ENCODE measurements at regions not wholly inside any gene's neighbourhood (a gene's known extent, or its start where the extent isn't known, plus 50 kb on each side); places are given as distances from the start of the nearest gene placed in this dataset.
"Not testable (repeated sequence)": the region's sequence is repeated elsewhere in the genome, so short reads cannot be mapped to it uniquely, and the experiment has no call there.

DNA sequence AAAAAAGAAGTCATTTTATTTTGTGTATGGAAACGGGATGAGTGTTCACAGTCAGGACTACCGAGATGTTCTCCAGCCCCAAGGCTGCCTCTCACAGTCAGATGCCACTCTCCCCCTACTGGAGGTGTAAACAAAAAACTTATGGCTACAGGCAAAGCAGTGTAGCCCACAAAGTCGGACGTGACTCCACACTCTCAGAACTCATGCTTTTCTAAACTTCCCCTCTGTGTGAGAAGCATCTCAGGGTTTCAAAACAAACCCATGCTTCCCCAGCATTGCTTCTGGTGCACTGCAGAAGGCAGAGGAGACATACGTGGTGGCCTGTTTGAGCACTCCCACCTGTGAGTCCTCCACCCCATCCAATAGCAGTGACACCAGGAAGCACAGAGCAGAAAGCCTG, 580.3 kb downstream of the BNC2 start:
- DNase-seq = no peak

DNA sequence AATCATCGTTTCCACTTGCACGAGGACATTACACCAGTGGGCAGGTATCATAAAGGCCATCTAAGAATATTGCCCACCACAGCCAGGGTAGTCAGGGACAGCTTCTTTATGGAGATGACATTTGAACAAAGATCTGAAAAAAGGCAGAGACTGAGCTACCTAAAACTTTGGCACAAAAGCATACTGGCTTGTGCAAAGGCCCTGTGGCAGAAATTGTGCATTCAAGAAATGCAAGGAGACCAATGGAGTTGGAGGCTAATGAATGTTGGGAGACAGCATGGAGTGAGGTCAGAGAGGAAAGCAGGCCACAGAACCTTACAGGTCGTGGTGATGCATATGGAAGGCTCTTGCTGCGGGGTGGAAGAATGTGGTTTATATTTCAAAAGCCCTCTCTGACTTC, 578.5 kb downstream of the BNC2 start:
- no peak for DNase-seq

DNA sequence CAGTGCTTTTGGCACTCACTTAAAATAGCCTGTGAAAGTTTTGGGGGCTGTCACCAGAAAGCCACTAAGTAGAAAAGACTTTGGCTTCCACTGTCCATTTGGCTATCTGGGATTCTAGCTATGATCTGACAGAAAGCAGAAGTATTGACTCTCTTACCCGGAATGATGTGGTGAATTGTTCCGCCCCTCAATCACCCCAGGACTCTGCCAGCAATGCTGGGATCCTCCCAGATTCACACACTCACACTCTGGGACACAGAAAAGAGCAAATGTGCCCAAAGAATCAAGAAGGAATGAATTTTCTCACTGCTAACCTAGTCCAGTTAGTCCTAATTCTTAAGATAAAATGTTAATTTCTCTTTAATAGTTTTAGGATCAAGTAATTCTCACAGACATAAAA, 576.9 kb downstream of the BNC2 start:
- no peak for DNase-seq

DNA sequence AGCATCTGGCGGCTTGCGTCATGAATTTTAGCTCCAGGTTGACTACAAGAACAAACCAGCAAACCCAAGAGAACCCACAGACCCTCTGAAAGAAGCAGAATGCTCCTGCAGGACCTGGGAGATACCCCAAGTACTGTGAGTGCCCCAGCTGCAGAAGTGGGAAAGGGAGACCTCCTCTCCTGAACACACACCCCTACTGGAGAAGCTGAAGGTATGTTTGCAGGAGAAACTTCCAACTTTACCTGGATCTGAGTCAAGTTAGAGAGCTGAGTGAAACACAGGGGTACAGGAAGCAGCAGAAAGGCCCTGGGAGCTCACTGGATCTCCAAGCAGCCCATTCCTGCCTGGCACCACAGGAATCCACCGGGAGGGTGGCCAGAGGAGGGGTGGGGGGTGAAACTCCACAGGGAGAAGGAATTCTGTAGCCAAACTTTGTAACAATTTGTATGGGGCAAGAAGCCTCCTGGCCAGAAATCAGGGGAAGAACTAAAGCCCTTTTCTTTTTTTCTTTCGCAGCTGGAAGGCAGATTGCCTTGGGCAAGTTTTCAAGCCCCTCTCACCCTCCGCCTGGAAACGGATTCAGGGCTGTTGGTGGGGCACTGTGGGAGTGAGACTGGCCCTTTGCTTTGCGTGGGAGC, 576.2 kb downstream of the BNC2 start:
- no peak for DNase-seq

DNA sequence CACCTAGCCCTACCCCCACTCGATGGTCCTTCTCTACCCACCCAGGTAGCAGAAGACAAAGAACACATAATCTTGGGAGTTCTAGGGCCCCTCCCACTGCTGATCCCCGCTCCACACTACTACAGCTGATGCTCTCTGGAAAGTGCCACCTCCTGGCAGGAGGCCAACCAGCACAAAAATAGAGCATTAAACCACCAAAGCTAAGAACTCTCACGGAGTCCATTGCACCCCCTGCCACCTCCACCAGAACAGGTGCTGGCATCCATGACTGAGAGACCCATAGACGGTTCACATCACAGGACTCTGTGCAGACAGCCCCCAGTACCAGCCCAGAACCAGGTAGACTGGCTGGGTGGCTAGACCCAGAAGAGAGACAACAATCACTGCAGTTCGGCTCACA, 575.5 kb downstream of the BNC2 start:
- DNase-seq = not testable (repeated sequence)

DNA sequence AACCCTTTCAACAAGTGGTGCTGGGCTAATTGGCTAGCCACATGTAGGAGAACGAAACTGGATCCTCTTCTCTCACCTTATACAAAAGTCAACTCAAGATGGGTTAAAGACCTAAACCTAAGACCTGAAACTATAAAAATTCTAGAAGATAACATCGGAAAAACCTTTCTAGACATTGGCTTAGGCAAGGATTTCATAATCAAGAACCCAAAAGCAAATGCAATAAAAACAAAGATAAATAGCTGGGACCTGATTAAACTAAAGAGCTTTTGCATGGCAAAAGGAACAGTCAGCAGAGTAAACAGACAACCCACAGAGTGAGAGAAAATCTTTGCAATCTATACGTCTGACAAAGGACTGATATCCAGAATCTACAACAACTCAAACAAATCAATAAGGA, 571.1 kb downstream of the BNC2 start:
- DNase-seq = not testable (repeated sequence)

DNA sequence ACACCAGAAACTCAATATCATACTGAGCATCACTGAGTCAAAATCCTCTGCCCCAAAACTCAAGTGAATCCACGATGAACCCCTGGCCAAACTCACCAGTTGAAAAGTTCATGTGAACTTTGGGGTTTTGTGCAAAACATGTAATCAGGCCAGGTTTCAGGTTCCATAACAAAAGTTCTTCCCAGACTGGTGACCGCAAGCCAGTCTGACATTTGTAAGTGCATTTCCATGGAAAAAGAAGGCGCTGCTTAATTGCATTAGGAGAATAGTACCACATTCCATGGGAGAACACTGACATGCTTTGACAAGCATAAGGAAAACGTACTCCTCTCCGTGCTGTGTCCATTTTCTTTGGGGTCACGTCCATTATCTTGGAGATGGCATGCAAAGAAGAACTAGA, 567.0 kb downstream of the BNC2 start:
- no peak for DNase-seq

DNA sequence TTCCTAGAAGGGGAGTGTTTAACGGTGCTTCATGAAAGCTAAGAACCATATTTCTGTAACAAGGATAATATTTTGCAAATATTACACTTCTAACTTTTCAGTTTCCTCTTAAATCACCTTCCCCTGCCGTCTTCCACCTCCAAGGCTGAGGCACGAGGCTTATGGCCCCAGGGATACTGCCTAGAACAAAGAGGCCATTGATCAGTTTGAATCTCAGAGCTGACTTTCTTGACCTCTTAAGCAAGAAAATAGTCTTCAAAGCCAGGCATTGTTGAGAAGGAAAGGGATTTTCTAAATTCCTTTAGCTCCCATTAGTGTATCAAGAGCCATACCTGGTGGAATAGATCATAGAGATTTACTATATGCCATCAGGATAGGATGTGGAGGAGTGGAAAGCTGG, 566.2 kb downstream of the BNC2 start:
- DNase-seq = no peak

DNA sequence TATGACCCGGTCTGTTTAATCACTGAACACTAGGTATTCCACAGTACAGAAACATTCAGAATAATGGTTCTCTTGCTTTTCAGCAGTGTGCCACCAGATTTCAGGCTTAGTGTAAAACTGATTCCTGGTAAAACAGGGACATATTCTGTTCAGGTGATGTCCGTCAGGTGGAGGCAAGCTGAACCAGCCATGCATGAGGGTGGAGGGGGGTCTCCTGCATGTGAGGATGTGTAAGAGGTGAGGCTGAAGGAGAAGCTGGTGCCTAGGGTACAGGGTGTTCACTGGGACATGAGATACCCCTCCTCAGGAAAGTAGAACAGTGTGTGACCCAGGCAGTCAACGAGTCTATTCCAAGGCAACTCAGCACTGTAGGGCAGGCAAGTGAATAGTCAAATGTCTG, 563.9 kb downstream of the BNC2 start:
- DNase-seq = no peak

DNA sequence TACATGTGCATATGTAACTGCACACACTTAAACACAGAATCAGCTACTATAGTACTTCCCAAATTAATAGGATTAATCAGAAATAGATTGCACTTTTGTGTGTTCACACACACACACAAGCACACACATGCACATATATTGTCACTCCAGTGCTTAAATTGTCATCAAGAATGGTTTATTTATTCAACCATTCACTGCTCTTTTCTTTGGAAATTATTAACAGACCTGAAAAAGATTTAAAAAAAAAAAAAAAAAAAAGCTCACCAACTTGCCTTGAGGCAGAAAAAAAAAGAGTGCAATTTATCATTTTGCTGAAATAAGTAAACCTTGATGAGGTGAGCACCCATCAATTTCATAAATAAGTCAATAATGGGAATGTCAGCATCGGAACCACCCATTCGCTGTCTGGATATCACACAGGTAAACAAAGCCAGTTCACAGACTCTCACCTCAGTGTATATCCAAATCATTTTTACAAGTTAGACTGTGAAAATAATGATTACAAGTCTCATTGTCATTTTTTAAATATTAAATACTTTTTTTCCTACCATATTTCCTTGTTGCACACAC, 562.8 kb downstream of the BNC2 start:
- no peak for DNase-seq

DNA sequence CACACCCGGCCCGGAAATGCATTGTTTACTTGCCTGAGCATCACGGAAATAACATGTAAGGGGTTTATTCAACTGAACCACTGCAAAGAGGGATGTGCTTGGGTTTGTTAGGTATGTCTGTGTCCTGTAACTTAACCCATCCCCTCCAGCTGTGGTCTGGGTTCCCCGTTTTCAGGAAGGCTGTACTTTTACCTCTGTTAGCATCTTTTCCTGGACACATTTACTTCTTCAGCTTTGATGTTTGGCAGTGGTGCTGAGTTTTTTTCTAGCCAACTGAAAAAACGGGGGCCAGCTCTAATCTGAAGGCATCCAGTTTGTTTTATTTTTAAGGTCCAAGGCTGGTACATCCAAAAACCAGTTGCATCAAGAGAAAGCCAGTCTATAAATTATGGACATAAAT, 561.8 kb downstream of the BNC2 start:
- DNase-seq = no peak

DNA sequence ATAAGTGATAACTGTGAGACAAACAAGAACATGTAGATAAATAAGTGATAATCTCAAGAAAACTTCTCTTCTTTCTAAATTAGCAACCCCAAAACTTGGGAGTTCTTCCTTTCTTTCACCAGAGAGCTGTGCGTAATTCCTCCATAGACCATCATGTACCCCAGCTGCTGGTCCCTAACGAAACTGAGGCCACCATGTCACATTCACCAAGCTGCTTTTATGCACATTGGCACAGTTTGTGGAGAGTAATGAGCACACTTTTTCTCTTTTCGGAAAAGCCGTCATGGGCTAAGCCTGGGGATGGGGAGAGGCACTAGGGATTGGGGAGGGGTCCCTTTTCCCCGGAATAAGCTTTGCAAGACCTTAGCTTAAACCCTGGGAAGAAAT, 561.4 kb downstream of the BNC2 start:
- DNase-seq = no peak

DNA sequence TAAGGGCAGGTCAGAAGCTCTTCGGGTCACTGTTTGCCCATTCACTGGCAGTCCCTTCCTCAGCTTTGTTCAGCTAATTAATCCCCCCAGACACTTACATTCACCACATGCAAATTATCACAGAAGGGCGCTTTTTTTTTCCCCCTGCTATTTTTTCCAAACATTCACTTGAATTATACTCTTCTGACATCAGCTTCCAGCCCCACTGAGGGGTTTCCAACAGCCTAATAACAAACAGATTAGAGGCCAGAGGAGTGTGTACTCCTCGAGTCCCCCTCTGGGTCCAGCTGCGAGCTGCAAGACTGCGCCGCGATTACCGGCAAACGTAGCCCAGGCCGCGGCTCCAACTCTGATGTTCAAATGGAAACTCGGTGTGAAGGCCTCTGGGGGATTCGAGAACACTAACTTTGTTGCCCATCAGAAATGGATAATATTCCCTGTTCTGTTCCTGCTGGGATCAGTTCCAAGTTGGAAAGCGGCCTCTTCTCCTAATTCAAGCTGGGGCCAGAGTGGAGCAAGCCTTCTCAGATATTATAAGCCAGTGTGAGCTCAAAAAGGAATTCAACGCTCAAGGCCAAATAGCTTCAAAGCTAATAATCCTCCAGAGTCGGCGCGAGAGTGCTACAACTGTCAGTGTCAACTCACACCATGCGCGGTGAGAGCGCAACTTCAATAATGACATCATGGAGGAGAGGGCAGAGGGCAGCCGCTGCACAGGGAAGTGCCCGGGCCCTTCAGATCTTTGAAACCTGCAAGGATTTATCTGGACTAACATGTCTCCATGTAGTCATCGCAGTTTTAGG, 560.8 kb downstream of the BNC2 start:
- DNase-seq = no peak

DNA sequence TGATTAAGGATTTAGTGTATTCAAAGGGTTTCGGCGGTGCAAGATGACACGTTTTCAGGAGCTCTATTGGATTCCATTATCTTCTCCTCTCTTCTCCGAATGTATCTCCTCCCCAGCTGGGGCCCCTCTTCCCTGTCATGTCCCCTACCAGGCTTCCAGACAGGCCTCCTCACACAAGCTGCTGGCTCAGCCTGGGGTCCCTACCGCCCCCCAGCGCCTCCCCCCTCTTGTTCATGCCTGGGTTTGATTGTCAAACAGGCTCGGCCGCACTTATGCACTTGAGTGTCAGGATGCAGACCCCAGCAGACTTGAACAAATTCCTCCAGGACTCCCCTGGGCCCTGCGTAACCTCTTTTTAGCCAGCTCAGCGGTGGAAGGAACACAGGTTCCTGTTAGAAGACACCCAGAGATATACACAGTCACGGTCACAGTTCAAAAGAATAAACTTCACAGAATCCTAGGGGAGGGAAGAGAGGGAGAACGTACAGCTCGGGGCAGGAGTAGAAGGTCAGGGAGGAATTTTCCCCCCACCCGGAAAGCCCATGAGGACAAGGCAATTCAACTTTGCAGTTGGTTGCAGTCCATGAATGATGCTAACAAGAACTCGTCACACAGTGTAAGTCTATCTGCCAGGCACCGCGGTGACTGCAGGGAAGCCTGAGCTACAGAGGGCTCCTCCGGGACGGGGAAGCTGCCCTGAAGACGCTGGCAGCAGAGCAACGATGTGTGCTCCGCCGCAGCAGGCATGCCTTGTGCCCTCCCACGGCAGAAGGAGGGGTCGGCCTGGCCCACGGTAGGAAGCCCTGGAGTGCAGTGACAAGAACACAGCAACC, 560.0 kb downstream of the BNC2 start:
- no peak for DNase-seq

DNA sequence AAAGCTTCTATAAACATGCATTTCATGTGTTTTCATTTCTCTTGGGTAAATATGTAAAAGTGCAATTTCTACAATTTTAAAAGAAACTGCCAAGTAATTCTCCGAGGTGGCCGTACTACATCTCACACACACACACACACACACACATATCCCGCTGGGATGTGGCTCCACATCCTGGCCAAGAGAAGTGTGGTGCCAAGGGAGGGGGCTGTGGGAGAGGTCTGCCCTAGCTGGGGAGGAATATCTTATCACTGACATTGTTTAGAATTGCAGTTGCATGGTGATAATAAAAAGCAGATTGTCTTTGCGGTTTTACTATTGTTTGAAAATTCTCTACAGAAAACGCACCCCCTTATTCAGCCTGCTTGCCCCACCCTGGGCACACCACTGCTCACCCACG, 558.4 kb downstream of the BNC2 start:
- DNase-seq = no peak

DNA sequence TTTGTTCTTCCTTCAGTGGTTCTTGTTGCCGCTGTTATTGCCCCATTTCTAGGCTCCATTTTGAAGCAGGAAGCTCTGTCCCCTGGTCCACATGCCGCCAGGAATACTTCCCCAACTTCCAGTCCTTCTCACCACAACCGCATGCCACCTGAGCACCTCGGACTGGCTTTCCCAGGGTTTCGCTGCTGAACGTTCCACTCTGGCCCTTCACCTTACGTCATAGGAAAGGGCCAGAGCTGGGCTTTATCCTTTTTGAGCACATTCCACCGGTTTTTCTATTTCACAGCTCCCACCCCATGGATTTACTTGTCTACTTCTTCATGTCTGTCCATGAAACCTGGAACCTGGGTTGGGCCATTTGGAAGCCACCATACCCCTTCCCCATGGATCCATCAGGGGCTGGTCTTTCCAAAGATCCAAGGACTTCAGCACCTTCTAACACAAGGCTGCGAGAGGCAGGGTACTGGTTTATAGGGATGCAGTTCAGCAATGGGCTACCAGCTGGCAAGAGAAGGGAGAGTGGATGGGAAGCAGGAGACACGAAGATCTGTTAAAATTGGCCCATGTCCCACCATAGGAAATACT, 557.4 kb downstream of the BNC2 start:
- no peak for DNase-seq

DNA sequence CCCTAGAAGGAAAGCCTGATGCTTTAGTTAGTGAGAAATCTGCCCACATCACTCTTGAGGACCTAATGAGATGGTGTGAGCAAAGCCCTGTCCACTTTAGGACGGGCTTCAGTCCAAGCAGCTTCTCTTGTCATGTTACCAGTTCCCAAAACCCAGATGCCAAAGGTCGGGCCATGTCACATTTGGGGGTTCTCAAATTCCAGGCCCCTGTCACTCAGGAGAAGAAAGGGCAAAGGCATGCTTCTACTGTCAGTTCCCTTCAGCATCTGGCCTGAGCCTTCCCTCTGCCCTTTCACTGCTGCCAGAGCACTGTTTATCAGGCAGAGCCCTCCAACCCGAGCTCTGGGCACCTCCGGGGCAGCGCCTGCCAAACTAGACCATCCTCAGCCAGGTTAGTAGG, 556.0 kb downstream of the BNC2 start:
- DNase-seq = no peak

DNA sequence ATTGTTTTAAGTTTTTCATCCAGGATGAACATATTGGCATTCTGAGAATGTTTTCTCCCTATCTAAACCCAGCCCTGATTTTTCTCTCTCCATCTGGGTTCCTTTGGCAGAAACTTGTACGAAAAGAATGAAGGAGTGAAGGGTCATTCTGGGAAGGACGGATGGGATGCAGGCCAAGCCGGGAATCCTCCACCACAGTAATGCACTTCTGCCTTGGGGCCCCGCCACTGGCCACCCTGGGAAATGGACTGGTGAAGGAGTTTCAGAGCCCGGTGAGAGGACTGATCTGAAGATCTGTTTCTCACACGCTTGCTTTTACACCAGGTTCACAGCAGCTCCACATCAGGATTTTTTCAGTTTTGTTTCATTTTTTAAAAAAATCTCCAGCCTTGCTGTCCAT, 554.8 kb downstream of the BNC2 start:
- no peak for DNase-seq

DNA sequence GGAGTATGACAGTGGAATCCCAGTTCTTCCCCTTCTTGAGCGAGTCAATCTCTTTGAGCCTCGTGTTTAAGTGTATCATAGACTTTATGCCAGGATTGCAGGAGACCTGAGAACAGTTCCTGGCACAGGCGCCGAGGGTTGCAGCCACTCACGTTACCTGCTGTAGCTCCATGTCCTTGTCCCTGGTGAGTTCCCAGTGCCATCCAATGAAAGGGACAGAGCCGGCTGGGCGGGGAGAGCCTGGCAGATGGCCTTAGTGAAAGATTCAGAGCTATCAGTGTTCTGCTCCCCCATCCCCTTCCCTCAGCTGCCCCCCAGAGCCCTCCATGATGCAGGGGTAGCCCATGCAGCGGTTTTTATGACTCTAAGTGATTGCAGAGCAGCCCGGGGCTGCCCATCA, 554.0 kb downstream of the BNC2 start:
- DNase-seq = no peak

DNA sequence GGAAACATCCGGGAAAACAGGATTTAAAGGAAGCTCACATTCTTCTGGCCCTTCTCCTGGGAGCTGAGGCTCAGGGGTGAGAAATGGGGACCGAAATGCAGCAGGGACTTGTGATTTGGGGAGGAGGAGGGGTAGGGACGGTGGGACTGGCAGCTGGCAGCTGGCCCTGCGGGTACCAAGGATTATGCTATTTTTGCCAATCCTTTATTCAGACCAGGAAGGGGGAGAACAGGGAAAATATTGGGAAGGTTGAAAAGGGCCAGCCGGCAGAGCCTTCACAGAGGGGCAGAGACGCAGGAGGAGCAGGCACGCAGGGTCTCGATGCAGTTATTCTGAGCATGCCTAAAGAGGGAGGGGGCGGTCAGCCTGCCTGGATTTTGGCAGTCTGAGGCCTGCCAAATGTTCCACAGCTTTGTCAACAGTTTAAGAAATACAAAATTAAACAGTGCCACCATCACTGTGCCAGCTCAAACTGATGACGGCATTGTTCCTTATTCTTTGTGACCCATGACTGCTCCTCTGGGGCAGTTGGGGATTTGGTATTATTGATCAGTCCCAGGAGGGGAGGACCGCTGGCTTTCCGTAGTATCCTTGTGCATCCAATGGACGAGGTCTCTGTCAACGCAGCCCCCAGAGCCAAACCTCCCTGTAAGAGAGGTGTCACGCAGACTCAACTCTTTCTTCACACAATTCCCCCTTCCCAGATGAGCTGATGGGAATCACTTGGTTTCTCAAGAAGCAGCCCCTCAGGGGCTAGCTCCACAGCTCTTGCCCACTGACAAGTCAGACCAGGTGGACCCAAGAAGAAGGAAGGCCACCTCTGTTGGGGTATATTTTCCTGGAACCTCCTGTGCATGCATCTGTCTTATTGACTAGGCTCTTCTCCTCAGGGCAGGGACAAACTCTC, 553.3 kb downstream of the BNC2 start:
- no peak for DNase-seq

DNA sequence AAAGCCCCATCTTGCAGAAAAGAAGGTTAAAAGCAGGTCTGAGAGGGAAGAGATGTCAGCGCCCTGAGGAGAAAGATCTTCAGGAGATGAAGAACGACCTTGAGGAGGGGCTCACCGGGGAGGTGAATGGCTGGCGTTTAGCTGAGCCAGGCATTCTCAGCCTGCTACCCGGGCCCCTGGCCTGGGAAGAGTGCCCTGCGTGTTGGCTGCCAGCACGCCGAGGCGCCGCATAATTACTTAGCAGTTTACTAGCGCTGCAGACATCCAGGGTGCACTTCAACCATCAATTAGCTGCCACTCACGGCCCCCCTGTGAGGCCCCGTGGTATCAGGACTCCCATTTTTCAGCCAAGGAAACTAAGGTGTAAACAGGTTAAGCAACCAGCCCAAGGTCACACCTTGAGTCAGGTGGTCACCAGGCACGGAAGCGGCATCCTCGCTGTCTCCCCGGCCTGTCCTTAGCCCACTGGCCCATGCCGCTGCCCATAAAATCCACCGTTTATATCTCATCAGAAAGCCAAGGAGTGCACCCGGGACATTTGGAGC, 551.9 kb downstream of the BNC2 start:
- no peak for DNase-seq

DNA sequence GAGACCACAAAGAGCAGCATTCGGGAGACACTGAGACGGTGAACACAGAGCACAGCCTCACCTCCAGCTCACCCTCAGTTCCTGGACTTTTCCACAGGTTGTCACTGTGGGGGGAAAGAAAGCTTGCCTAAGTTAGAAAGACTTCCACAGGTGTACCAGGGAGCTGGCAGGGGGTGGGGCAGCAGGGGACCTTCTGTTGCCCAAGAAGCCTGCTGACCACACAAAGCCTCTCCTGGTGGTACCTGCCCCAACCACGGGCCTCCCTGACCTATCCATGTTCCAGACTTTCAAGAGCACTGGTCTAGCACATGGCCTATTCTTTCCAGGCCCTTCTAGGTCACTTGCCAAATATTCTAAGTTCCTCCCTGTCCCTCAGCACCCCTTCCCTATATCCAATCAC, 550.8 kb downstream of the BNC2 start:
- no peak for DNase-seq

All from activated CD4-positive, alpha-beta T cell treated with anti-CD3 and anti-CD28 coated beads, Interleukin-10, Interleukin-2, amounts not matched to agents 100 ng/mL and 50 ng/mL, durations not matched to agents 16 hours and 8 hours (primary cell).